Muscle of back (tissue), 3 donors: ENCODE measurements at regions not wholly inside any gene's neighbourhood (a gene's known extent, or its start where the extent isn't known, plus 50 kb on each side); places are given as distances from the start of the nearest gene placed in this dataset.
"Not testable (repeated sequence)": the region's sequence is repeated elsewhere in the genome, so short reads cannot be mapped to it uniquely, and the experiment has no call there.

ENCODE experiments used
- DNase-seq, 3 donors: peaks; one replicate each; pipeline versions ENCODE4 v3.0.0 to v3.0.0-alpha.2; 2013

DNA sequence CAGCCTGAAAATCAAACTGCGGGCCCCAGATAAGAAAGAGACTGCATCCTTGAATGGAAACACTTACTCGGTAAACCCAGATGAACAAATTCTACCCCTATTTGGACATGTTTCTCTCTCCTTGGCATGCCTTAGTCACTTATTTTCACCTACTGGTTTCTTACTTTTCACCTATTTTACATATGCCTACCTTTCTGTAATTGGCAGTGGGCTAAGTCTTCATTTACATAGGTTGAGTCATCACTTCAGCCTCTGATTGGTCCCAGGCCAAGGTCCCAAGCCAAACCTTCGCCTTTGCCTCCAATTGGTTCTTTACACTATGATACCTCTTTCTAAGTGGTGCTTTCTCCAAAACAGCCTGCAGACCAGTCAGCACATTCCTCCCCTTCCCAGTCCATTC is 111.3 kb downstream of the DYRK2 start:
- no peak for DNase-seq

GRCh38 chr12:67760586-67761275 is 112.2 kb downstream of the DYRK2 start:
- DNase-seq, result no peak

GRCh38 chr12:67761566-67761965 is 113.0 kb downstream of the DYRK2 start:
- DNase-seq, result peak in 2 of 3 donors; percentile 42 to 59

GRCh38 chr12:67764055-67764454 is 115.5 kb downstream of the DYRK2 start:
- DNase-seq, result no peak

GRCh38 chr12:67764946-67765619 is 116.5 kb downstream of the DYRK2 start:
- no peak for DNase-seq

DNA sequence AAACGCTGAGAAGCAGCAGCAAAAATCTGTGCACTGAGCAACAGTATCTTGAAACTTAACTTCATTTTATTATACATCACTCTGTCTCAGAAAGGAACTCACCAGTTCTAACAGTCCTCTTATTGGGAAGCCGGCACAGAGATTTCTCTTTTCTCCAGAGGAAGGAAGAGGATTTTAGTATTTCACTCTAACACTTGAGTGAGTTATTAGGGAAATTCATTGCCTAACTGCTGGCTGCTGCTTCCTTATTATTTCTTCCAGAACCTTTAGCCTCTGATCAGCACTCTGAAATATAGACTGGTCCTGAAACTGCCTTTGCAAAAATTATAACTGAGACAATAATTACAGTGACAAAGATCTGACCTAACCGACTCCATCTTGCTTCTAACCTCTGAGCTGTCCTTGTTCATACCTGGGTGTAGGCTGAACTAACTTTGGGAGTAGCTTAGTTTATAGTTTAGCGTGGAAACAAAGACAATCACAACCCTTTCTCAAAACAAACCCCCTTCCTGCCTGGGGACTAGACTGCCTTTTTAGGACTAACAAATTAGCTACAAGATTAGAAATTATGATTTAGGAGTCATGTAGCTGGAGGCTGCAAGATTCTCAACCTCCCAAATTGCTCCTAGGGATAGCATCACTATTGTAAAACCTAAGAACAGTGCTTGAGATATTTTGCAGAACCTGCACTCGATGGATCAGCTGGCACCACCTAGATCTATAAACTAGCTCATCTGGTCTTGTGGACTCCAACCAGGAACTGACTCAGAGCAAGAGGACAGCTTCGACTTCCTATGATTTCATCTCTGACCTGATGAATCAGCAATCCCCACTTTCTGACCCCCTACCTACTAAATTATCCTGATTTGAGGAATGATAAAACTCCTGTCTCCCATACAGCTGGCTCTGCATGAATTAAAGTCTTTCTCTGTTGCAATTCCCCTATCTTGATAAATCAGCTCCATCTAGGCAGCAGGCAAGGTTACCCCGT is 117.5 kb downstream of the DYRK2 start:
- DNase-seq, result peak in 1 of 3 donors; percentile 64

- peak; percentile 33 to 73 (median 59) for DNase-seq
These were observed 124.0 kb downstream of the DYRK2 start for GRCh38 chr12:67772267-67773169.

GRCh38 chr12:67773896-67774295 is 125.4 kb downstream of the DYRK2 start:
- peak in 2 of 3 donors; percentile 16 to 20 for DNase-seq

DNA sequence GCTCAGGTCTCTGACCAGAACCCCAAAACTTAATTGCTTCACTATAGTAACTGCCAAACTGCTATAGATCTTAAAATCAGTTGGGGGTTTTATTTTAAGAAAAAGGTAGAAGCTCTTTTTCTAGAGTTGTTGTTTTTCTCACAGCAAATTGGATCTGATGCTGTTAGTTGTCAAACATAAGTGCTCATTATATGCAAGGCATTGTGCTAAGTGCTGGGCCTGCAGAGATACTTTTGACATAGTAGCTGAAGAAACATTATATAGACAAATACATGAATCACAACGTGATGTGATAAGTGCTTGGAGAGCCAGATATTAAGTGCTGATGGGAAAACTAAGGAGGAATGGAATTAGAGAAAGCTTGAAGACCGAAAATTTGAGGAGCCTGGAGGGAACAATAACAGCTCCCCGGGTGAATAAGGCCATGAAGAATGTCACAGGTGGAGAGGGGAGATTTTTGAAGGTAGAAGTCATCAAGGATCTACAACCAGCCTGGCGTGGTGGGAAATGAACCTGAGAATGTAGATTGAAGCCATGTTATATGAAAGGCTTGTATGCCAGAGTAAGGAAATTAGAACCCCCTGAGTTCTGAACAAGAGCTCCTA is 126.5 kb downstream of the DYRK2 start:
- no peak for DNase-seq

DNA sequence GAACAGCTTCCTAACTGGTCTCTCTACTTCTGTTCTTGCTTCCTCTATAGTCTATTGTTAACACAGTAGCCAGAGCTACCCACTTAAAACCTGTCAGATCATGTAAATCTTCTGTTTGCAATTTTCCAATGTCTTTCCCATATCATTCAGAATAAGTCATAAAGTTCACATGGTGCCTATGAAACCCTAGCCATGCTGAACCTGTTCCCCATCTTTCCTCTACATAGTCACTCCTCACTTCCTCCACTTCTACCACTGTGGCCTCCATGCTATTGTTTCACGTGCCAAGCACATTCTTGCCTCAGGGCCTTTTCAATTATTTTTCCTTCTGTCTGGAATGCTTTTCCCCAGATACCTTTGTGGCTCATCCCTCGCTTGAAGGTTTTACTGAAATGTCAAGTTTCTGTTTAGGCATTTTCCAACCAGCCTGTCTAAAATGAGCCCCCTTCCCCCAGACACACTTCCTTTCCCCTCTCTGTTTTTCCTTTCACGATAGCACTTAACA is 132.1 kb downstream of the DYRK2 start:
- DNase-seq, result no peak

DNA sequence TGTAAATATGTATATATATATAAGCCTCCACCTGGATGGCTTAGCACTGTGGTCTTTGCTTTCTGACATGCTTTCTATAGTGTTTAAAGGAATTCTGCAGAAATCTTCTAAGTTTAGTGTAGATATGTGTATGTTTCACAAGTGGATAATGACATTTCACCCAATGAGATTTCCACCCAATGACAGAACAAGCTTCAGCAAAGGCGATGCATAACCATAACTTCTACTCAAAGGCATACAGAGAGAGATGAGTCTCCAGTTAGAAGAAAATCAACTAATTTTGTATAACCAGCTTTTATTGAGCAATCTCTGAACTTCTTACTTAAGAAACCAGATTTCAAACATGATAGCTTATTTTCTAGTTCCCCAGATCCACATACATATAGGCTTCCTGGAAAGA is 134.0 kb downstream of the DYRK2 start:
- no peak for DNase-seq

- DNase-seq, result no peak
These were observed 134.8 kb downstream of the DYRK2 start for GRCh38 chr12:67783393-67783792.

- DNase-seq, result no peak
These were observed 136.3 kb downstream of the DYRK2 start for GRCh38 chr12:67784831-67785230.

DNA sequence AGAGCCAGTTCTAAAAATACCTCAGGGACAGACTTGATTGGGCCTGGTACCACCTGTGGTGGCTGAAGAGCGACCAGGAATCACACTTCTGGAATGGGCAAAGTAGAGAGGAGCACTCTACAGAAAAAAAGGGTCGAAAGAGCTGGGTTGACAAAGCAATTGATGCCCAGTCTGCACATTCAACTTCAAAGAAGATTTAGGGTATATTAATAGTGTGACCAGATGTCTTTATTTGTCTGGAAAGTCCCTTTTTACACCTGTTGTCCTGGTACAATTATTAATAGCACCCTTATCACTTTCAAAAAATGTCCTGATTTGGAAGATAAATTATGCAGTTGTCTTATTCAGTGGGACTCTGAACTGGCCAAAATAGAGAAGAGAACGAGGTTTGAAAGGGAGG is 137.5 kb downstream of the DYRK2 start:
- DNase-seq, result peak in 1 of 3 donors; percentile 21

DNA sequence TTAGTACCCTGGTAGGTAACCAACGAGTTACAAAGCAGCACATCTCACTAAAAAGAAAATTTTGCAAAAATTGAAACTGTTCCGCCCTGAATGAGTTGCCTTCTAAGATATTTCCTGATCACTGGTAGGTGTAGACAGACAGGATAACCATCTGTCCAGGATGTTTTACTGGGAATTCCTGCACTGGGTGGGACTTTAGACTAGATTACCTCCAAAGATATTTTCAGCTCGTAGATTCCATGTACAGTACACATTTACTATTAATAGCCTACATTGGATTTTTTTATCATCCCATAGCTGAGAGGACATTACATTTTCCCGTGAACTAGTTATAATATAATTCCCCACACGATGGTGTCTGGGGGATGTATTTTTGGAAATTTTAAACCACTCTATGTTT is 139.6 kb downstream of the DYRK2 start:
- peak in 1 of 3 donors; percentile 39 for DNase-seq

- no peak for DNase-seq
These were observed 140.7 kb downstream of the DYRK2 start for GRCh38 chr12:67789266-67789665.

GRCh38 chr12:67790660-67791059 is 142.1 kb downstream of the DYRK2 start:
- DNase-seq, result no peak

DNA sequence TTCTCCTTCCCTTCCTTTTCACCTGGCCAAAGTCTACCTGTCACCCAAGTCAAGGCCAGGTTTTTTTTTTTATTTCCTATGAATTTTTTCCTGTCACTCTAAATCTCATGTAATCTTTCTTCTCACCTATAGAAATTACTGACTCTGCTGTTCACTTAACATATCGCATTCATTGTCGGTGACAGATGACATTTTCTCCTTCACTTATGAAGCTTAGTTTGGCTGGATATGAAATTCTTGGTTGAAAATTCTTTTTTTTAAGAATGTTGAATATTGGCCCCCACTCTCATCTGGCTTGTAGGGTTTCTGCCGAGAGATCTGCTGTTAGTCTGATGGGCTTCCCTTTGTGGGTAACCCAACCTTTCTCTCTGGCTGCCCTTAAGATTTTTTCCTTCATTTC is 142.8 kb downstream of the DYRK2 start:
- DNase-seq, result not testable (repeated sequence)

GRCh38 chr12:67792185-67792584 is 143.6 kb downstream of the DYRK2 start:
- DNase-seq, result no peak

- DNase-seq, result peak in 1 of 3 donors; percentile 74
These were observed 145.6 kb downstream of the DYRK2 start for GRCh38 chr12:67794161-67794560.

DNA sequence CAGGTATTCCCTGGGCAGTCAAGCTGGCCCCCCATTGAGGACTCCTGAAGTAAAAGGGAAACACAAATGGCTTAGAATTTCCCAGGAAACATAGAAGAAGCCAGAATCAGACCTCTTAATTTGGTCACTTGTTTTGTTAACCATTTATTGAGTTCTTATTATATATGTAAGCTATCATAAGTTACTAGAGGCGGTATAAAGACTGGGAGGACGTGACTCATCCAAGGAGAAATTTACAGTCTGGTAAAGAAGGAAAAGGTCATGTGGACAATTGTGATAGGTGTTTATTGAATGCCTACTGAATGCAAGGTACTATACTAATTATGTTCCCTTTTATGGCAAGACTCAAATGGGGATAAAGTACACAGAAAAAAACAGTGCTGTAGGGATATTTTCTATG is 146.7 kb downstream of the DYRK2 start:
- DNase-seq, result no peak
